HL-60 (cell line): ENCODE measurements at regions not wholly inside any gene's neighbourhood (a gene's known extent, or its start where the extent isn't known, plus 50 kb on each side); places are given as distances from the start of the nearest gene placed in this dataset.

Experiments used
- DNase-seq, 2 experiments: peaks; one replicate each; pipeline ENCODE4 v3.0.0-alpha.2; 2010 to 2020; ENCODE audit warnings: low read depth in 1 of 2, low spot score in 1 of 2
- H3K27ac ChIP-seq: fragments of 250-450 bp; sonication (Bioruptor Pico); replicated peaks from 2 replicates; pipeline ENCODE4 v1.5.1; 2020; ENCODE audit warnings: mild to moderate bottlenecking, moderate library complexity
- H3K27me3 ChIP-seq: fragments of 250-450 bp; sonication (Bioruptor Pico); 2 replicates; pipeline ENCODE4 v1.5.1; 2021; ENCODE audit warnings: mild to moderate bottlenecking, moderate library complexity; ENCODE audit not compliant: insufficient read depth, poor library complexity, severe bottlenecking
- H3K4me3 ChIP-seq: replicated peaks from 2 replicates; pipeline ENCODE4 v1.5.1; 2011; ENCODE audit warnings: mild to moderate bottlenecking, control low read depth, low read length; ENCODE audit not compliant: insufficient read depth
- CTCF ChIP-seq: IDR thresholded peaks from one replicate; pipeline ENCODE4 v1.5.1; 2011; ENCODE audit warnings: low read length, control low read depth, inconsistent platforms; ENCODE audit not compliant: insufficient read depth
- GABPA ChIP-seq: IDR thresholded peaks from 2 replicates; pipeline ENCODE4 v1.6.1; 2012; ENCODE audit warnings: low read depth
- POLR2AphosphoS5 ChIP-seq: IDR thresholded peaks from 2 replicates; pipeline ENCODE4 v1.6.1; 2012; ENCODE audit warnings: low read depth
- REST ChIP-seq: IDR thresholded peaks from 2 replicates; pipeline ENCODE4 v1.6.1; 2012; ENCODE audit warnings: low read depth; ENCODE audit not compliant: insufficient replicate concordance
- SPI1 ChIP-seq: IDR thresholded peaks from 2 replicates; pipeline ENCODE4 v1.6.1; 2012; ENCODE audit warnings: low read depth, mild to moderate bottlenecking, borderline replicate concordance

- H3K27me3 ChIP-seq = peaks cover 4% of the 10 kb centered on the region
- TF ChIP-seq SPI1 (no peak), CTCF (no peak), GABPA (no peak), REST (no peak), POLR2AphosphoS5 (no peak)
- no peak overlapping the region for H3K4me3 ChIP-seq
- H3K27ac ChIP-seq = no peak overlapping the region
- DNase-seq = no peak
These were observed 303.9 kb downstream of the EIPR1 start for GRCh38 chr2:3073704-3074103.

GRCh38 chr2:3073041-3073595 is 304.5 kb downstream of the EIPR1 start:
- no peak overlapping the region for H3K27ac ChIP-seq
- TF ChIP-seq GABPA (no peak), SPI1 (no peak), REST (no peak), CTCF (no peak), POLR2AphosphoS5 (no peak)
- no peak overlapping the region for H3K4me3 ChIP-seq
- DNase-seq = no peak
- H3K27me3 ChIP-seq = peaks cover 4% of the 10 kb centered on the region

- Histone ChIP-seq H3K4me3 (no peak overlapping the region), H3K27me3 (peaks cover 4% of the 10 kb centered on the region), H3K27ac (no peak overlapping the region)
- no peak for DNase-seq
- TF ChIP-seq GABPA (no peak), POLR2AphosphoS5 (no peak), CTCF (no peak), REST (no peak), SPI1 (no peak)
These were observed 305.8 kb downstream of the EIPR1 start for GRCh38 chr2:3071685-3072263.
